Neural progenitor cell (in vitro differentiated cells): ENCODE measurements at regions not wholly inside any gene's neighbourhood (a gene's known extent, or its start where the extent isn't known, plus 50 kb on each side); places are given as distances from the start of the nearest gene placed in this dataset.

Source experiments
- DNase-seq: peaks from one replicate; pipeline ENCODE4 v3.0.0-alpha.2; 2016; ENCODE audit warnings: low spot score
- H2AFZ ChIP-seq: fragments of 200-600 bp; sonication (generic); replicated peaks from 2 replicates; pipeline ENCODE4 v1.6.1; 2016; ENCODE audit warnings: antibody characterized with exemption
- H3F3A ChIP-seq: fragments of 200-600 bp; sonication (generic); 2 replicates; pipeline ENCODE4 v1.6.1; 2016; ENCODE audit warnings: antibody characterized with exemption, low read depth
- H3K27ac ChIP-seq: fragments of 200-600 bp; sonication (generic); 2 replicates; pipeline ENCODE4 v1.5.1; 2016; ENCODE audit warnings: mild to moderate bottlenecking
- H3K27me3 ChIP-seq: fragments of 200-600 bp; sonication (generic); 2 replicates; pipeline ENCODE4 v1.6.1; 2016; ENCODE audit warnings: mild to moderate bottlenecking, moderate library complexity
- H3K36me3 ChIP-seq: fragments of 200-600 bp; sonication (generic); 2 replicates; pipeline ENCODE4 v1.5.1; 2016
- H3K4me1 ChIP-seq: fragments of 200-600 bp; sonication (generic); 2 replicates; pipeline ENCODE4 v1.6.1; 2016; ENCODE audit warnings: mixed run types
- H3K4me2 ChIP-seq: fragments of 200-600 bp; sonication (generic); 2 replicates; pipeline ENCODE4 v1.6.1; 2016
- H3K4me3 ChIP-seq: fragments of 200-600 bp; sonication (generic); 2 replicates; pipeline ENCODE4 v1.5.1; 2016
- H3K79me2 ChIP-seq: fragments of 200-600 bp; sonication (generic); 2 replicates; pipeline ENCODE4 v1.6.1; 2016; ENCODE audit warnings: low read depth
- H3K9ac ChIP-seq: fragments of 200-600 bp; sonication (generic); 2 replicates; pipeline ENCODE4 v1.6.1; 2016
- H3K9me3 ChIP-seq: fragments of 200-600 bp; sonication (generic); 2 replicates; pipeline ENCODE4 v1.5.1; 2016; ENCODE audit warnings: low read depth
- H4K20me1 ChIP-seq: fragments of 200-600 bp; sonication (generic); 2 replicates; pipeline ENCODE4 v1.6.1; 2016; ENCODE audit warnings: low read depth
- H3K27ac Mint-ChIP-seq: 3 replicates; pipeline ENCODE4 v1.8.0; 2021; ENCODE audit warnings: mixed read lengths
- H3K27me3 Mint-ChIP-seq: 2 replicates; pipeline ENCODE4 v1.8.0; 2022; ENCODE audit warnings: low read depth, mild to moderate bottlenecking, inconsistent platforms, moderate library complexity, mixed read lengths; ENCODE audit not compliant: insufficient read depth
- H3K36me3 Mint-ChIP-seq: 3 replicates; pipeline ENCODE4 v1.8.0; 2021; ENCODE audit warnings: mixed read lengths
- H3K4me1 Mint-ChIP-seq: 3 replicates; pipeline ENCODE4 v1.8.0; 2021; ENCODE audit warnings: mixed read lengths
- H3K4me3 Mint-ChIP-seq: 3 replicates; pipeline ENCODE4 v1.8.0; 2021; ENCODE audit warnings: mild to moderate bottlenecking, moderate library complexity, mixed read lengths
- H3K9me3 Mint-ChIP-seq: 3 replicates; pipeline ENCODE4 v1.8.0; 2020; ENCODE audit warnings: mixed read lengths
- CTCF ChIP-seq: fragments of 200-600 bp; sonication (generic); IDR thresholded peaks from 2 replicates; pipeline ENCODE4 v1.5.1; 2017; ENCODE audit warnings: antibody characterized with exemption, mild to moderate bottlenecking
- EZH2 ChIP-seq: fragments of 200-600 bp; sonication (generic); IDR thresholded peaks from 2 replicates; pipeline ENCODE4 v1.6.1; 2017; ENCODE audit warnings: antibody characterized with exemption, mild to moderate bottlenecking, moderate library complexity
- EZH2phosphoT487 ChIP-seq: fragments of 200-600 bp; sonication (generic); IDR thresholded peaks from 2 replicates; pipeline ENCODE4 v1.6.1; 2017; ENCODE audit warnings: antibody characterized with exemption

- Histone ChIP-seq H3K9ac (no peak overlapping the region), H3K27ac (no peak overlapping the region), H3K79me2 (no peaks in the 10 kb centered on the region), H3K36me3 (no peaks in the 10 kb centered on the region), H4K20me1 (no peaks in the 10 kb centered on the region), H3K4me1 (peaks cover 8% of the 10 kb centered on the region), H3K4me3 (no peak overlapping the region), H3K9me3 (no peaks in the 10 kb centered on the region), H2AFZ (no peak overlapping the region), H3K27me3 (no peaks in the 10 kb centered on the region), H3F3A (peaks cover 2% of the 10 kb centered on the region), H3K4me2 (no peak overlapping the region)
- Mint-ChIP-seq H3K9me3 (peaks cover 3% of the 10 kb centered on the region), H3K4me3 (no peak overlapping the region), H3K27ac (no peak overlapping the region), H3K36me3 (no peaks in the 10 kb centered on the region), H3K27me3 (peaks cover 6% of the 10 kb centered on the region), H3K4me1 (peaks cover 16% of the 10 kb centered on the region)
- DNase-seq, result no peak
- TF ChIP-seq EZH2phosphoT487 (no peak), CTCF (no peak), EZH2 (no peak)
Measured at GRCh38 chr6:14206391-14206790, 88.8 kb downstream of the CD83 start.

- peaks cover 3% of the 10 kb centered on the region for H3K9me3 Mint-ChIP-seq
- H3K4me2 ChIP-seq, result no peak overlapping the region
- H3K36me3 ChIP-seq, result no peaks in the 10 kb centered on the region
- no peaks in the 10 kb centered on the region for H4K20me1 ChIP-seq
- no peak overlapping the region for H3K4me3 Mint-ChIP-seq
- H3K27me3 ChIP-seq, result peaks cover 3% of the 10 kb centered on the region
- peaks cover 9% of the 10 kb centered on the region for H3F3A ChIP-seq
- TF ChIP-seq EZH2phosphoT487 (no peak), CTCF (no peak), EZH2 (no peak)
- no peak overlapping the region for H2AFZ ChIP-seq
- no peak overlapping the region for H3K27ac Mint-ChIP-seq
- no peak overlapping the region for H3K4me3 ChIP-seq
- no peak overlapping the region for H3K9ac ChIP-seq
- peaks cover 24% of the 10 kb centered on the region for H3K4me1 Mint-ChIP-seq
- H3K4me1 ChIP-seq, result peaks cover 14% of the 10 kb centered on the region
- no peaks in the 10 kb centered on the region for H3K79me2 ChIP-seq
- no peaks in the 10 kb centered on the region for H3K36me3 Mint-ChIP-seq
- no peaks in the 10 kb centered on the region for H3K9me3 ChIP-seq
- DNase-seq, result no peak
- H3K27me3 Mint-ChIP-seq, result peaks cover 10% of the 10 kb centered on the region
- H3K27ac ChIP-seq, result no peak overlapping the region
Measured at GRCh38 chr6:14207448-14207847, 89.9 kb downstream of the CD83 start.

- no peak overlapping the region for H3K27ac ChIP-seq
- no peak overlapping the region for H3K27ac Mint-ChIP-seq
- H3K4me3 Mint-ChIP-seq, result no peak overlapping the region
Measured at GRCh38 chr6:14209000-14209399, 91.4 kb downstream of the CD83 start.

More at GRCh38 chr6:14209000-14209399, 91.4 kb downstream of the CD83 start:
- Histone ChIP-seq H3K36me3 (no peaks in the 10 kb centered on the region), H3K4me1 (peaks cover 17% of the 10 kb centered on the region), H3K9me3 (no peaks in the 10 kb centered on the region), H2AFZ (no peak overlapping the region), H3K27me3 (peaks cover 19% of the 10 kb centered on the region), H3K4me2 (no peak overlapping the region), H3K4me3 (no peak overlapping the region), H4K20me1 (no peaks in the 10 kb centered on the region), H3F3A (peaks cover 9% of the 10 kb centered on the region), H3K9ac (no peak overlapping the region), H3K79me2 (no peaks in the 10 kb centered on the region)
- Mint-ChIP-seq H3K4me1 (peaks cover 24% of the 10 kb centered on the region), H3K27me3 (peaks cover 13% of the 10 kb centered on the region), H3K36me3 (no peaks in the 10 kb centered on the region), H3K9me3 (peaks cover 7% of the 10 kb centered on the region)
- DNase-seq, result no peak
- no peak for TF ChIP-seq CTCF
- no peak for TF ChIP-seq EZH2
- TF ChIP-seq EZH2phosphoT487, result no peak
